Natural killer cell (primary cell): ENCODE measurements at regions not wholly inside any gene's neighbourhood (a gene's known extent, or its start where the extent isn't known, plus 50 kb on each side); places are given as distances from the start of the nearest gene placed in this dataset.

Source experiments
- ATAC-seq, 3 donors: fragments of 150-1000 bp in 2 of 3; fragments of 200-7000 bp in 1 of 3; cut with Tn5 transposase; 1 replicate in 1 of 3; 2 replicates in 2 of 3; pipeline ENCODE4 v1.10.0; 2021; ENCODE audit warnings: mild to moderate bottlenecking in 2 of 3, moderate library complexity in 2 of 3
- DNase-seq, 2 donors: peaks; one replicate each; pipeline versions ENCODE4 v3.0.0 to v3.0.0-alpha.2; 2013 to 2021; ENCODE audit warnings: mixed read lengths in 1 of 2
- H3K27ac ChIP-seq: one replicate; pipeline ENCODE4 v1.5.1; 2013; ENCODE audit warnings: mild to moderate bottlenecking, low read length
- H3K27me3 ChIP-seq: one replicate; pipeline ENCODE4 v1.6.1; 2013; ENCODE audit warnings: low read length; ENCODE audit not compliant: control insufficient read depth, insufficient read depth
- H3K36me3 ChIP-seq: one replicate; pipeline ENCODE4 v1.6.1; 2013; ENCODE audit warnings: low read length; ENCODE audit not compliant: control insufficient read depth, insufficient read depth
- H3K4me1 ChIP-seq: one replicate; pipeline ENCODE4 v1.6.1; 2013; ENCODE audit warnings: low read length; ENCODE audit not compliant: control insufficient read depth, insufficient read depth
- H3K4me3 ChIP-seq: one replicate; pipeline ENCODE4 v1.5.1; 2013; ENCODE audit warnings: low read length
- H3K9me3 ChIP-seq: one replicate; pipeline ENCODE4 v1.6.1; 2013; ENCODE audit warnings: low read length; ENCODE audit not compliant: control insufficient read depth, insufficient read depth
- H3K27ac Mint-ChIP-seq, 2 donors: one replicate each; pipeline ENCODE4 v1.8.0; 2022; ENCODE audit warnings: mild to moderate bottlenecking in 2 of 2, mixed read lengths in 2 of 2, moderate library complexity in 1 of 2
- H3K27me3 Mint-ChIP-seq, 2 donors: one replicate each; pipeline ENCODE4 v1.8.0; 2022; ENCODE audit warnings: low read depth in 2 of 2, mixed read lengths in 2 of 2
- H3K36me3 Mint-ChIP-seq: one replicate; pipeline ENCODE4 v1.8.0; 2022; ENCODE audit warnings: mixed read lengths
- H3K4me1 Mint-ChIP-seq, 2 donors: one replicate each; pipeline ENCODE4 v1.8.0; 2022; ENCODE audit warnings: mixed read lengths in 2 of 2
- H3K4me3 Mint-ChIP-seq: one replicate; pipeline ENCODE4 v1.8.0; 2022; ENCODE audit warnings: mild to moderate bottlenecking, moderate library complexity, mixed read lengths
- H3K9me3 Mint-ChIP-seq, 2 donors: one replicate each; pipeline ENCODE4 v1.8.0; 2022; ENCODE audit warnings: mixed read lengths in 2 of 2
- WGBS: methylation state at CpG from one replicate; pipeline ENCODE4 v1.1.7; 2013; ENCODE audit warnings: missing lambda C conversion rate; ENCODE audit not compliant: insufficient coverage; 5-methylcytosine and 5-hydroxymethylcytosine counted together
- intact Hi-C: fragments of 100-400 bp; cut with micrococcal nuclease; formaldehyde crosslinking; loops from one replicate; pipeline ENCODE4 v1.14.2; 2022
- TF ChIP-seq, protein P1 (sequence below): fragments of 200-600 bp; IDR thresholded peaks from one replicate; pipeline ENCODE4 v1.8.0; 2022; ENCODE audit warnings: antibody characterized with exemption

DNA sequence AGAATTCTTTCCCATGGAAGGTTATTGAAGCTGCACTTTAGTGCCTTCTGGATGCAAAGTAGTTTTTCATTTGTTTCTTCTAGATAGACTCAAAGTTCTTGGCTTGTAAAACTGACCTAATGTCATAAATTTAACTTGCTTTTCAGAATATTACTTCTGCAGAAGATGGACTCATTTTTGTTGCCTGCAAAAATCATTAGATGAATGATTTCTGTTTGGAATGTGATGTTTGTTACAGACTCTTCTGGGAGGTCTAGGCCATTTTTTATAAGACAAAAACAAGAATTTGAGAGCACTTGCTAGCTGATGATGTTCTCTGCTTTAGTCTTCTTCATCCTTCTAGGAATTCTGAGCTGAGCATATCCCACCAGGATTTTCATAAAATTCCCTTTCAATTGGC lies 308.6 kb upstream of the GIMD1 start:
- no peak overlapping the region for H3K4me3 Mint-ChIP-seq
- H3K27me3 ChIP-seq = no peaks in the 10 kb centered on the region
- no peaks in the 10 kb centered on the region for H3K4me1 ChIP-seq
- TF ChIP-seq, protein P1, sequence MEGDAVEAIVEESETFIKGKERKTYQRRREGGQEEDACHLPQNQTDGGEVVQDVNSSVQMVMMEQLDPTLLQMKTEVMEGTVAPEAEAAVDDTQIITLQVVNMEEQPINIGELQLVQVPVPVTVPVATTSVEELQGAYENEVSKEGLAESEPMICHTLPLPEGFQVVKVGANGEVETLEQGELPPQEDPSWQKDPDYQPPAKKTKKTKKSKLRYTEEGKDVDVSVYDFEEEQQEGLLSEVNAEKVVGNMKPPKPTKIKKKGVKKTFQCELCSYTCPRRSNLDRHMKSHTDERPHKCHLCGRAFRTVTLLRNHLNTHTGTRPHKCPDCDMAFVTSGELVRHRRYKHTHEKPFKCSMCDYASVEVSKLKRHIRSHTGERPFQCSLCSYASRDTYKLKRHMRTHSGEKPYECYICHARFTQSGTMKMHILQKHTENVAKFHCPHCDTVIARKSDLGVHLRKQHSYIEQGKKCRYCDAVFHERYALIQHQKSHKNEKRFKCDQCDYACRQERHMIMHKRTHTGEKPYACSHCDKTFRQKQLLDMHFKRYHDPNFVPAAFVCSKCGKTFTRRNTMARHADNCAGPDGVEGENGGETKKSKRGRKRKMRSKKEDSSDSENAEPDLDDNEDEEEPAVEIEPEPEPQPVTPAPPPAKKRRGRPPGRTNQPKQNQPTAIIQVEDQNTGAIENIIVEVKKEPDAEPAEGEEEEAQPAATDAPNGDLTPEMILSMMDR = no peak
- no peak for DNase-seq
- H3K4me1 Mint-ChIP-seq = peaks cover 0 to 4% of the 10 kb centered on the region in 2 donors
- intact Hi-C loops = no loop called here
- H3K9me3 Mint-ChIP-seq = peaks cover 13 to 15% of the 10 kb centered on the region in 2 donors
- H3K36me3 ChIP-seq = no peaks in the 10 kb centered on the region
- H3K9me3 ChIP-seq = no peaks in the 10 kb centered on the region
- H3K4me3 ChIP-seq = no peak overlapping the region
- no peak for ATAC-seq
- no peaks in the 10 kb centered on the region for H3K36me3 Mint-ChIP-seq
- H3K27ac Mint-ChIP-seq = peak overlapping the region; percentile 44 to 73
- no peak overlapping the region for H3K27ac ChIP-seq
- no peaks in the 10 kb centered on the region for H3K27me3 Mint-ChIP-seq

DNA sequence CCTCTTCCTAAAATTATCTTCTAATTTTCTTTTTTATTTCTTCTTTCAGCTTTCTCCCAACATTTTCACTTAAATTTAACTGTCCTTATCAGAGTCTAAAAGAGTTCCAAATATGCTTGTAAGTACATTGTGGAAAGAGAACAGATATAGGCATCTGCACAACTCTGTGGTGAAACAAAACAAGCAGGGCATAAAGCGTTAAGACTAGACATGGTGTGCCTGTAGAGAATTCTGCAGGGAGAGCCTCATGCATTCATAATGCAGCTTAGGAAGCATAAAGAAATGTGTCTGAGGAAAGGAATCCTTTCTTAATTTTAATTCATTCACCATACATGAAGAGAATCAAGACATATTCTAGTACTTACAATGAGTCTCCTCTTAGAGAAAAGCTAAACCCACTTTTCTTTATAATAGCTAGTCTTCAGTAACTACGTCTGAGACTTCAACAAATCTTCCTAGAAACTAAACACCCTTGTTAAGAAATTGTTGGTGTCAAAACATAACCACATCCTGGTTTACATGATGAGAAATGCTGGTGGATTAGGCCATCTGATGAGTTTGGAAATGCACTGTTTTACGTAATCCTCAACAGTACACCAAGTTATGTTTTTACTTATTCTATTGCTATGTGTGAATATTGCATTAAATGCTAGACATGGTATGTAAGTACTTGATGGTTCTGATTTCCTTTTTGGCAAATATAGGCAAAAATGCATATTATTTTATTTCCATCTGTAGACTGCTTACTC lies 307.8 kb upstream of the GIMD1 start:
- Mint-ChIP-seq H3K27ac (peak overlapping the region; percentile 44 to 73), H3K4me1 (peaks cover 0 to 4% of the 10 kb centered on the region in 2 donors), H3K36me3 (no peaks in the 10 kb centered on the region), H3K27me3 (no peaks in the 10 kb centered on the region), H3K4me3 (peak overlapping the region; percentile 21), H3K9me3 (peaks cover 10 to 11% of the 10 kb centered on the region in 2 donors)
- intact Hi-C loops = no loop called here
- ATAC-seq (peak; percentile 78 to 82 (median 78)), DNase-seq (peak in 1 of 2 donors; percentile 5)
- H3K27me3 ChIP-seq = no peaks in the 10 kb centered on the region
- no peak overlapping the region for H3K27ac ChIP-seq
- no peak overlapping the region for H3K4me3 ChIP-seq
- 93% methylated on average over 1 of the region's 3 CpGs for WGBS
- H3K9me3 ChIP-seq = no peaks in the 10 kb centered on the region
- no peaks in the 10 kb centered on the region for H3K4me1 ChIP-seq
- TF ChIP-seq, protein P1 = no peak
- H3K36me3 ChIP-seq = no peaks in the 10 kb centered on the region

DNA sequence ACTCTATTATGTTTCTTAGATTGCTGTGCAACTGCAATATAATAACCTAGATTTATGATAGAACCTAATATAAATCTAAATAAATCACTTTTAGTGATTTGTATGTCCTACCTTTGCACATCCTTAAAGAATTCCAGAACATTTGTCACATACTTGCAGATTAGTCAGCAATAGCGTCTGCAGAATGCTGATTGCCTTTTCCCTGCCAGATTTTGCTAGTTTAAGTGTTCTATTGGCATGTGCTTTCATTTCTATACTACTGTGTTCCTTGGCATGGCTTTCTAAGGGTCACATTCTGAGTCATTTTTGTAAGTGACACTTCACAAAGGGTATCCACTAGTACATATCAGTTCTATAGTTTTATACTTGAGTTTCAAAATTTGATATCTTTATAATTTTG lies 303.1 kb upstream of the GIMD1 start:
- Histone ChIP-seq H3K27me3 (no peaks in the 10 kb centered on the region), H3K9me3 (no peaks in the 10 kb centered on the region), H3K36me3 (no peaks in the 10 kb centered on the region), H3K27ac (no peak overlapping the region), H3K4me3 (no peak overlapping the region), H3K4me1 (no peaks in the 10 kb centered on the region)
- Mint-ChIP-seq H3K4me1 (peaks cover 0 to 4% of the 10 kb centered on the region in 2 donors), H3K36me3 (peaks cover 10% of the 10 kb centered on the region), H3K27me3 (no peaks in the 10 kb centered on the region), H3K9me3 (peaks cover 10 to 14% of the 10 kb centered on the region in 2 donors), H3K27ac (no peak overlapping the region), H3K4me3 (no peak overlapping the region)
- TF ChIP-seq, protein P1 = no peak
- 85% methylated on average over 1 of the region's 1 CpG for WGBS
- DNase-seq (no peak), ATAC-seq (no peak)
- intact Hi-C loops = no loop called here

DNA sequence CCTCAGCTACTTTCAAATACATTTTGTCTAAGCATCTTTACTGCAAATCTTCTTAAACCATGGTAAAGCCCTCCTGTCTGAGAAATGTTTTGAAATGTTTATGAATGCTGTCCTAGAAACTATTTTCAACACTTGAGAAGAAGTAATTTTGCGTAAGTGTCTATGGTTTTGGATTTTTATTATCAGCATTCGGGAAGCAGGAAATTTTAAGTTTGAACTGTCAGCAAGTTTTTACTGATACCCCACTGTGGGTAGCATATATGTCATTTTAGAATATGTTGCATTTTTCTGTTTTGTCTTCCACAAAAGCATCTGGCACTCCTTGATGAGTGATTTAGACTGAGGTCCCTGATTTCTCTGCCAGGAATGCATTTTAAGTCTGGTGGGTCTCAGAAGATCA lies 302.4 kb upstream of the GIMD1 start:
- Mint-ChIP-seq H3K27me3 (no peaks in the 10 kb centered on the region), H3K27ac (no peak overlapping the region), H3K36me3 (peaks cover 10% of the 10 kb centered on the region), H3K4me3 (no peak overlapping the region), H3K9me3 (peaks cover 12 to 14% of the 10 kb centered on the region in 2 donors), H3K4me1 (peaks cover 0 to under 1% of the 10 kb centered on the region in 2 donors)
- no peaks in the 10 kb centered on the region for H3K36me3 ChIP-seq
- no peaks in the 10 kb centered on the region for H3K27me3 ChIP-seq
- 86% methylated on average over 2 of the region's 2 CpGs for WGBS
- no peak overlapping the region for H3K27ac ChIP-seq
- no peak for ATAC-seq
- no peaks in the 10 kb centered on the region for H3K9me3 ChIP-seq
- TF ChIP-seq, protein P1 = no peak
- DNase-seq = no peak
- intact Hi-C loops = no loop called here
- H3K4me1 ChIP-seq = no peaks in the 10 kb centered on the region
- no peak overlapping the region for H3K4me3 ChIP-seq
